HCT116 (cell line): ENCODE measurements at regions not wholly inside any gene's neighbourhood (a gene's known extent, or its start where the extent isn't known, plus 50 kb on each side); places are given as distances from the start of the nearest gene placed in this dataset.

Experiments
- ATAC-seq: fragments of 200-7000 bp; cut with Tn5 transposase; 2 replicates; pipeline ENCODE4 v1.9.1; 2020; ENCODE audit warnings: mild to moderate bottlenecking, moderate library complexity
- BruUV-seq: library from RNA; stranded (reverse); fragments of 400-500 nt; replicated peaks from 2 replicates; lab custom pipeline; 2021; lab: Mats Ljungman, UMichigan
- CTCF ChIA-PET: fragments of 300-600 bp; sonication (Branson Sonifier 250); formaldehyde crosslinking; loops from one replicate; lab custom pipeline; 2021; ENCODE audit warnings: antibody characterized with exemption; lab: Charles Lee
- POLR2A ChIA-PET: fragments of 300-600, 350-600 bp; sonication (Branson Sonifier 250); formaldehyde crosslinking; loops from one replicate; lab custom pipeline; 2021; ENCODE audit warnings: antibody characterized with exemption; lab: Charles Lee
- RAD21 ChIA-PET, 2 experiments: fragments of 300-600 bp; sonication (Branson Sonifier 250); formaldehyde crosslinking; loops; one replicate each; lab custom pipeline; 2023; ENCODE audit warnings: low total read pairs in 2 of 2; ENCODE audit not compliant: uncharacterized antibody in 2 of 2, unreplicated experiment in 2 of 2, low non-redundant PET in 1 of 2; lab: Charles Lee
- DNase-seq: peaks from one replicate; pipeline ENCODE4 v3.0.0-alpha.2; 2010; ENCODE audit warnings: low read depth, low spot score
- H2AFZ ChIP-seq: fragments of 200-600 bp; shearing (Covaris generic), sonication (generic); 2 replicates; pipeline ENCODE4 v1.6.1; 2017; ENCODE audit warnings: low read depth, mixed run types, mixed read lengths, antibody characterized with exemption, low read length; ENCODE audit not compliant: poor library complexity, severe bottlenecking
- H3K27ac ChIP-seq: 2 replicates; pipeline ENCODE4 v1.5.1; 2012; ENCODE audit warnings: low read depth, low read length
- H3K27me3 ChIP-seq: fragments of 200-600 bp; sonication (generic); 2 replicates; pipeline ENCODE4 v1.6.1; 2016; ENCODE audit warnings: mixed run types, low read length, mixed read lengths; ENCODE audit not compliant: insufficient read depth
- H3K36me3 ChIP-seq, 2 experiments: fragments of 200-500 bp in 1 of 2; fragments of 200-600 bp in 1 of 2; sonication (Bioruptor generic) in 1 of 2; sonication (generic) in 1 of 2; 2 replicates each; pipeline versions ENCODE4 v1.5.1 to v1.6.1; 2014 to 2016; ENCODE audit warnings: low read length in 2 of 2, inconsistent platforms in 1 of 2, mixed read lengths in 1 of 2, mixed run types in 1 of 2; ENCODE audit not compliant: insufficient read depth in 2 of 2, control insufficient read depth in 1 of 2
- H3K4me1 ChIP-seq, 2 experiments: fragments of 200-600 bp in 1 of 2; sonication (generic) in 1 of 2; 2 replicates each; pipeline versions ENCODE4 v1.5.1 to v1.6.1; 2012 to 2017; ENCODE audit warnings: low read length in 2 of 2, inconsistent platforms in 1 of 2, mild to moderate bottlenecking in 1 of 2, mixed read lengths in 1 of 2, mixed run types in 1 of 2, moderate library complexity in 1 of 2; ENCODE audit not compliant: insufficient read depth in 2 of 2, control insufficient read depth in 1 of 2
- H3K4me2 ChIP-seq: fragments of 200-600 bp; sonication (generic); 2 replicates; pipeline ENCODE4 v1.6.1; 2017; ENCODE audit warnings: mixed run types, low read length, mixed read lengths
- H3K4me3 ChIP-seq, 2 experiments: fragments of 200-600 bp in 1 of 2; sonication (generic) in 1 of 2; replicated peaks in 1 of 2; 2 replicates each; pipeline ENCODE4 v1.5.1; 2011 to 2016; ENCODE audit warnings: low read length in 2 of 2, control low read depth in 1 of 2, low read depth in 1 of 2, mild to moderate bottlenecking in 1 of 2, mixed read lengths in 1 of 2, mixed run types in 1 of 2
- H3K79me2 ChIP-seq: fragments of 200-600 bp; sonication (generic); 2 replicates; pipeline ENCODE4 v1.6.1; 2017; ENCODE audit warnings: mild to moderate bottlenecking, mixed run types, low read length, moderate library complexity, mixed read lengths; ENCODE audit not compliant: insufficient read depth
- H3K9ac ChIP-seq: fragments of 200-600 bp; sonication (generic); 2 replicates; pipeline ENCODE4 v1.6.1; 2016; ENCODE audit warnings: low read length, mixed read lengths
- H3K9me2 ChIP-seq: fragments of 200-600 bp; sonication (generic), shearing (Covaris generic); 2 replicates; pipeline ENCODE4 v1.6.1; 2017; ENCODE audit warnings: mixed run types, mild to moderate bottlenecking, moderate library complexity; ENCODE audit not compliant: insufficient read depth
- H3K9me3 ChIP-seq, 2 experiments: fragments of 200-500 bp in 1 of 2; fragments of 200-600 bp in 1 of 2; sonication (Bioruptor generic) in 1 of 2; sonication (generic) in 1 of 2; 2 replicates each; pipeline ENCODE4 v1.6.1; 2014 to 2017; ENCODE audit warnings: low read length in 2 of 2, mixed read lengths in 2 of 2, inconsistent platforms in 1 of 2, low read depth in 1 of 2, mild to moderate bottlenecking in 1 of 2, mixed run types in 1 of 2, moderate library complexity in 1 of 2; ENCODE audit not compliant: control insufficient read depth in 1 of 2, insufficient read depth in 1 of 2
- H4K20me1 ChIP-seq: fragments of 200-600 bp; sonication (generic), shearing (Covaris generic); 2 replicates; pipeline ENCODE4 v1.6.1; 2017; ENCODE audit warnings: mixed run types, mild to moderate bottlenecking, moderate library complexity; ENCODE audit not compliant: insufficient read depth
- CEBPB ChIP-seq: IDR thresholded peaks from 2 replicates; pipeline ENCODE4 v1.6.1; 2012; ENCODE audit warnings: low read depth
- CTCF ChIP-seq, 3 experiments: fragments of 200-600 bp in 1 of 3; sonication (generic) in 1 of 3; IDR thresholded peaks in 2 of 3; conservative IDR thresholded peaks in 1 of 3; 2 replicates each; pipeline ENCODE4 v1.5.1; 2012 to 2017; ENCODE audit warnings: low read depth in 2 of 3, low read length in 2 of 3, antibody characterized with exemption in 1 of 3, borderline replicate concordance in 1 of 3, control low read depth in 1 of 3, mild to moderate bottlenecking in 1 of 3, mixed read lengths in 1 of 3, mixed run types in 1 of 3, moderate library complexity in 1 of 3; ENCODE audit not compliant: insufficient read depth in 1 of 3
- ELF1 ChIP-seq: IDR thresholded peaks from 2 replicates; pipeline ENCODE4 v1.6.1; 2012; ENCODE audit warnings: low read depth, borderline replicate concordance
- JUND ChIP-seq: IDR thresholded peaks from 2 replicates; pipeline ENCODE4 v1.6.1; 2012
- MAX ChIP-seq: IDR thresholded peaks from 2 replicates; pipeline ENCODE4 v1.6.1; 2012
- POLR2AphosphoS5 ChIP-seq: IDR thresholded peaks from 2 replicates; pipeline ENCODE4 v1.6.1; 2011; ENCODE audit warnings: mild to moderate bottlenecking, low read depth, low read length, moderate library complexity
- RAD21 ChIP-seq: IDR thresholded peaks from 2 replicates; pipeline ENCODE4 v1.6.1; 2012; ENCODE audit warnings: low read depth, mild to moderate bottlenecking
- SIN3A ChIP-seq: IDR thresholded peaks from 2 replicates; pipeline ENCODE4 v1.6.1; 2012; ENCODE audit warnings: low read depth
- YY1 ChIP-seq: IDR thresholded peaks from 2 replicates; pipeline ENCODE4 v1.6.1; 2011; ENCODE audit warnings: low read length, low read depth, moderate library complexity, mild to moderate bottlenecking; ENCODE audit not compliant: insufficient replicate concordance; ENCODE audit errors: extremely low read depth
- ZFX ChIP-seq: fragments of 450-650 bp; IDR thresholded peaks from 2 replicates; pipeline ENCODE4 v1.6.1; 2017
- ZNF274 ChIP-seq: fragments of 200-500 bp; sonication (Bioruptor generic); IDR thresholded peaks from 2 replicates; pipeline ENCODE4 v1.6.1; 2014; ENCODE audit warnings: mild to moderate bottlenecking, low read depth, low read length, inconsistent platforms
- intact Hi-C: fragments of 100-400 bp; cut with micrococcal nuclease; formaldehyde crosslinking; loops from 2 replicates; pipeline ENCODE4 v1.10.0; 2022

GRCh38 chr15:95468820-95469219 is 861.7 kb upstream of the NR2F2 start:
- H4K20me1 ChIP-seq: no peaks in the 10 kb centered on the region
- H3K36me3 ChIP-seq: no peaks in the 10 kb centered on the region
- no peak overlapping the region for H3K4me2 ChIP-seq
- no peak overlapping the region for H3K27ac ChIP-seq
- CTCF ChIA-PET: no interaction called here
- RAD21 ChIA-PET: no interaction called here
- H3K79me2 ChIP-seq: no peaks in the 10 kb centered on the region
- H3K4me3 ChIP-seq: no peak overlapping the region
- H3K9me3 ChIP-seq: no peaks in the 10 kb centered on the region
- no peaks in the 10 kb centered on the region for H3K9me2 ChIP-seq
- no peak for ATAC-seq
- H3K9ac ChIP-seq: no peak overlapping the region
- H3K4me1 ChIP-seq: no peaks in the 10 kb centered on the region
- DNase-seq: no peak
- H2AFZ ChIP-seq: no peak overlapping the region
- no peaks in the 10 kb centered on the region for H3K27me3 ChIP-seq
- intact Hi-C loops: no loop called here
- BruUV-seq: no TSS peak
- POLR2A ChIA-PET: no interaction called here
- TF ChIP-seq POLR2AphosphoS5 (no peak), CTCF (IDR thresholded peaks at IDR 0.05 in 2 of 3, conservative IDR thresholded peaks at IDR 0.05 in 1 of 3; ENCODE audit: borderline replicate concordance in 1 of 3, insufficient read depth in 1 of 3, low read depth in 2 of 3, low read length in 2 of 3) (no peak), RAD21 (no peak), MAX (no peak), ELF1 (no peak), ZFX (no peak), ZNF274 (no peak), JUND (no peak), CEBPB (no peak)

- no peak overlapping the region for H2AFZ ChIP-seq
- no peaks in the 10 kb centered on the region for H3K79me2 ChIP-seq
- BruUV-seq: no TSS peak
- no peak overlapping the region for H3K4me3 ChIP-seq
- H4K20me1 ChIP-seq: no peaks in the 10 kb centered on the region
- no peak overlapping the region for H3K27ac ChIP-seq
- no peak for TF ChIP-seq MAX
- no peak for TF ChIP-seq RAD21
- no peak for TF ChIP-seq SIN3A
- TF ChIP-seq YY1: no peak
- TF ChIP-seq, all 23 proteins: peak for 0
- POLR2A ChIA-PET: no interaction called here
- Histone ChIP-seq H3K9me2 (no peaks in the 10 kb centered on the region), H3K9ac (no peak overlapping the region), H3K4me1 (no peaks in the 10 kb centered on the region), H3K36me3 (no peaks in the 10 kb centered on the region), H3K9me3 (no peaks in the 10 kb centered on the region), H3K4me2 (no peak overlapping the region), H3K27me3 (no peaks in the 10 kb centered on the region)
- intact Hi-C loops: no loop called here
- CTCF ChIA-PET: interaction anchor here (0.5 kb wide), 1 partner anchor 180 kb away, joined by 4 read pairs; no protein-coding TSS in a partner anchor
- DNase-seq (no peak), ATAC-seq (no peak)
- RAD21 ChIA-PET: no interaction called here
These were observed 861.0 kb upstream of the NR2F2 start for GRCh38 chr15:95469496-95470000.
